HepG2 (cell line): ENCODE measurements at regions not wholly inside any gene's neighbourhood (a gene's known extent, or its start where the extent isn't known, plus 50 kb on each side); places are given as distances from the start of the nearest gene placed in this dataset.

Experiments
- AHR ChIP-seq: IDR thresholded peaks from 2 replicates; pipeline ENCODE4 v1.6.1; 2018; ENCODE audit warnings: missing genetic modification reagents, missing compliant biosample characterization
- EED ChIP-seq: sonication (generic); formaldehyde crosslinking; IDR thresholded peaks from 2 replicates; pipeline ENCODE4 v1.5.0; 2020; ENCODE audit warnings: mild to moderate bottlenecking, missing genetic modification reagents
- EP300 ChIP-seq, 3 experiments: sonication (generic) in 1 of 3; formaldehyde crosslinking in 1 of 3; IDR thresholded peaks; 2 replicates each; pipeline versions ENCODE4 v1.5.1 to v1.6.1; 2011 to 2020; ENCODE audit warnings: low read depth in 2 of 3, low read length in 2 of 3, borderline replicate concordance in 1 of 3, improper control_type of control experiment in 1 of 3, mild to moderate bottlenecking in 1 of 3, missing genetic modification reagents in 1 of 3, moderate library complexity in 1 of 3
- EZH2 ChIP-seq: conservative IDR thresholded peaks from 2 replicates; pipeline ENCODE4 v1.6.1; 2012; ENCODE audit warnings: mild to moderate bottlenecking, low read depth, low read length, moderate library complexity
- GATA4 ChIP-seq: sonication (generic); IDR thresholded peaks from 2 replicates; pipeline ENCODE4 v1.6.1; 2016; ENCODE audit warnings: antibody characterized with exemption, low read depth, borderline replicate concordance
- MATR3 ChIP-seq: sonication (generic); formaldehyde crosslinking; IDR thresholded peaks from 2 replicates; pipeline ENCODE4 v1.4.0; 2020; ENCODE audit warnings: missing genetic modification reagents
- MTA1 ChIP-seq: sonication (generic); formaldehyde crosslinking; IDR thresholded peaks from 2 replicates; pipeline ENCODE4 v1.4.0; 2020; ENCODE audit warnings: missing genetic modification reagents, mild to moderate bottlenecking, borderline replicate concordance
- NFYB ChIP-seq: sonication (generic); formaldehyde crosslinking; IDR thresholded peaks from 2 replicates; pipeline ENCODE4 v1.4.0; 2020; ENCODE audit warnings: missing genetic modification reagents
- POLR2A ChIP-seq, 2 experiments: IDR thresholded peaks; 2 replicates each; pipeline ENCODE4 v1.6.1; 2011; ENCODE audit warnings: low read depth in 2 of 2, low read length in 2 of 2, mild to moderate bottlenecking in 1 of 2, moderate library complexity in 1 of 2; ENCODE audit not compliant: insufficient read depth in 1 of 2
- SMC3 ChIP-seq: IDR thresholded peaks from 2 replicates; pipeline ENCODE4 v1.6.1; 2011; ENCODE audit warnings: low read length, improper control_type of control experiment
- SRF ChIP-seq: IDR thresholded peaks from 2 replicates; pipeline ENCODE4 v1.6.1; 2011; ENCODE audit warnings: mild to moderate bottlenecking, low read depth, low read length, moderate library complexity
- TAF1 ChIP-seq: sonication (generic); formaldehyde crosslinking; IDR thresholded peaks from 2 replicates; pipeline ENCODE4 v1.4.0; 2020; ENCODE audit warnings: missing genetic modification reagents

DNA sequence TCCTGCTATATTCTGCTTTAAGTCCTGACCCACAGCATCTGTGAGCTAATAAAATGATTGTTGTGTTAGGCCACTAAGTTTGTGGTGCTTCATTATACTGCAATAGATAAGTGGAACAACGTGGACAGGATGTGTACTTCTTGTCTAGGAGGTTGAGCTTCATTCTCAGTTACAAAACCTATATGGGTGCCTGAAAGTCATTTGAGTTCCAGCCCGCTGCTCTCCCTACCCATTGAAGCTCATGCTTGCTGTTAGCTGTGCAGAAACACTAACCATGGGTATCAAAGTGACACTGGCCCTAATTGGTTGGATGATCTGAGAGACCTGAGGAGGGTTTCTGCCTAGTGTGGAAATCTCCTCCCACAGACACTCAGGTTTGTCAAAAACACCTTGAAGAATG is 357.2 kb downstream of the PDCD6IP start:
- TF ChIP-seq MTA1 (CRISPR knock-in tag) (no peak), GATA4 (no peak), EED (CRISPR knock-in tag) (no peak), NFYB (CRISPR knock-in tag) (no peak), SRF (no peak), AHR (CRISPR knock-in tag) (no peak), POLR2A (IDR thresholded peaks at IDR 0.05; ENCODE audit: insufficient read depth in 1 of 2, low read depth in 2 of 2, low read length in 2 of 2) (no peak), SMC3 (no peak), EP300 (IDR thresholded peaks at IDR 0.05; ENCODE audit: low read depth in 2 of 2, low read length in 2 of 2) (no peak), EP300 (CRISPR knock-in tag; IDR thresholded peaks at IDR 0.05; ENCODE audit: borderline replicate concordance) (no peak), EZH2 (no peak), TAF1 (CRISPR knock-in tag) (no peak), MATR3 (CRISPR knock-in tag) (no peak)
